ENCODE measurements at regions not wholly inside any gene's neighbourhood (a gene's known extent, or its start where the extent isn't known, plus 50 kb on each side); places are given as distances from the start of the nearest gene placed in this dataset.
A peak's percentile ranks its signal among the peaks of the same experiment; 100 is the strongest.
"Not testable (repeated sequence)": the region's sequence is repeated elsewhere in the genome, so short reads cannot be mapped to it uniquely, and the experiment has no call there.

- DNase-seq: no peak
- Histone ChIP-seq H3F3A (ENCODE audit: low read length, unreplicated experiment) (no peaks in the 10 kb centered on the region), H3K9me2 (replicated peaks; ENCODE audit: low read length) (no peaks in the 10 kb centered on the region), H3K9me3 (ENCODE audit: low read length) (no peaks in the 10 kb centered on the region), H3K4me3 (ENCODE audit: low read length) (no peak overlapping the region), H3K27ac (ENCODE audit: low read length) (no peak overlapping the region), H3K27me3 (ENCODE audit: low read length) (no peaks in the 10 kb centered on the region), H3K4me1 (ENCODE audit: insufficient read depth, low read length) (peaks cover 3% of the 10 kb centered on the region; the same call in 1 of the 2 replicates), H3K79me2 (ENCODE audit: low read length) (no peaks in the 10 kb centered on the region), H3K36me3 (ENCODE audit: low read depth, low read length) (no peaks in the 10 kb centered on the region), H4K20me1 (ENCODE audit: low read length) (no peaks in the 10 kb centered on the region), H3K4me2 (ENCODE audit: low read length) (no peak overlapping the region), H2AFZ (ENCODE audit: low read length) (no peak overlapping the region), H3K9ac (ENCODE audit: low read length) (no peak overlapping the region)
- POLR2A ChIA-PET (ENCODE audit: unreplicated experiment): no interaction called here
- ATAC-seq: no peak
- no peak for TF ChIP-seq EZH2 (IDR thresholded peaks at IDR 0.05; ENCODE audit: low read length, unreplicated experiment)
- TF ChIP-seq CTCF (conservative IDR thresholded peaks at IDR 0.05; ENCODE audit: low read depth, low read length): no peak
- no peak for TF ChIP-seq EZH2phosphoT487 (IDR thresholded peaks at IDR 0.05; ENCODE audit: borderline replicate concordance, low read length)
- intact Hi-C loops (cut with micrococcal nuclease): no loop called here
- CTCF ChIA-PET: no interaction called here
- no TSS peak for BruUV-seq (replicated peaks)
Observed at GRCh38 chr5:124962111-124962510, 215.7 kb upstream of the ZNF608 start.

GRCh38 chr5:124962735-124963134, 216.3 kb upstream of the ZNF608 start:
- Histone ChIP-seq H3K9me2 (replicated peaks; ENCODE audit: low read length) (no peaks in the 10 kb centered on the region), H3K79me2 (ENCODE audit: low read length) (no peaks in the 10 kb centered on the region), H3K4me1 (ENCODE audit: insufficient read depth, low read length) (peaks cover 3% of the 10 kb centered on the region; the same call in 1 of the 2 replicates), H3F3A (ENCODE audit: low read length, unreplicated experiment) (no peaks in the 10 kb centered on the region), H3K4me3 (ENCODE audit: low read length) (no peak overlapping the region), H2AFZ (ENCODE audit: low read length) (no peak overlapping the region), H3K9me3 (ENCODE audit: low read length) (no peaks in the 10 kb centered on the region), H3K9ac (ENCODE audit: low read length) (no peak overlapping the region), H3K27me3 (ENCODE audit: low read length) (no peaks in the 10 kb centered on the region), H4K20me1 (ENCODE audit: low read length) (no peaks in the 10 kb centered on the region), H3K27ac (ENCODE audit: low read length) (no peak overlapping the region), H3K4me2 (ENCODE audit: low read length) (no peak overlapping the region), H3K36me3 (ENCODE audit: low read depth, low read length) (no peaks in the 10 kb centered on the region)
- CTCF ChIA-PET: no interaction called here
- intact Hi-C loops (cut with micrococcal nuclease): no loop called here
- no TSS peak for BruUV-seq (replicated peaks)
- TF ChIP-seq EZH2 (IDR thresholded peaks at IDR 0.05; ENCODE audit: low read length, unreplicated experiment) (no peak), EZH2phosphoT487 (IDR thresholded peaks at IDR 0.05; ENCODE audit: borderline replicate concordance, low read length) (no peak), CTCF (conservative IDR thresholded peaks at IDR 0.05; ENCODE audit: low read depth, low read length) (no peak)
- no peak for ATAC-seq
- no peak for DNase-seq
- POLR2A ChIA-PET (ENCODE audit: unreplicated experiment): no interaction called here

- no peak for ATAC-seq
- no peak overlapping the region for H3K4me2 ChIP-seq (ENCODE audit: low read length)
- POLR2A ChIA-PET (ENCODE audit: unreplicated experiment): no interaction called here
Observed at GRCh38 chr5:124963236-124963919, 216.9 kb upstream of the ZNF608 start.

GRCh38 chr5:124966741-124967140, 220.3 kb upstream of the ZNF608 start:
- H3K27ac ChIP-seq (ENCODE audit: low read length); H3K4me3 ChIP-seq (ENCODE audit: low read length); POLR2A ChIA-PET (ENCODE audit: unreplicated experiment); H3F3A ChIP-seq (ENCODE audit: low read length, unreplicated experiment); H3K4me1 ChIP-seq (ENCODE audit: insufficient read depth, low read length); H4K20me1 ChIP-seq (ENCODE audit: low read length); ATAC-seq; H3K9me2 ChIP-seq (replicated peaks; ENCODE audit: low read length); H3K9ac ChIP-seq (ENCODE audit: low read length); H3K36me3 ChIP-seq (ENCODE audit: low read depth, low read length); H2AFZ ChIP-seq (ENCODE audit: low read length); H3K9me3 ChIP-seq (ENCODE audit: low read length); CTCF ChIA-PET; H3K27me3 ChIP-seq (ENCODE audit: low read length); BruUV-seq (replicated peaks); H3K4me2 ChIP-seq (ENCODE audit: low read length); H3K79me2 ChIP-seq (ENCODE audit: low read length); intact Hi-C loops (cut with micrococcal nuclease); DNase-seq: not testable (repeated sequence)

More at GRCh38 chr5:124963236-124963919, 216.9 kb upstream of the ZNF608 start:
- Histone ChIP-seq H2AFZ (ENCODE audit: low read length) (no peak overlapping the region), H3K79me2 (ENCODE audit: low read length) (no peaks in the 10 kb centered on the region), H3K9ac (ENCODE audit: low read length) (no peak overlapping the region), H3K9me2 (replicated peaks; ENCODE audit: low read length) (no peaks in the 10 kb centered on the region), H3K27ac (ENCODE audit: low read length) (no peak overlapping the region), H3K4me1 (ENCODE audit: insufficient read depth, low read length) (peaks cover 3% of the 10 kb centered on the region; the same call in 1 of the 2 replicates), H4K20me1 (ENCODE audit: low read length) (no peaks in the 10 kb centered on the region), H3K27me3 (ENCODE audit: low read length) (no peaks in the 10 kb centered on the region), H3K9me3 (ENCODE audit: low read length) (no peaks in the 10 kb centered on the region), H3K4me3 (ENCODE audit: low read length) (no peak overlapping the region), H3K36me3 (ENCODE audit: low read depth, low read length) (no peaks in the 10 kb centered on the region), H3F3A (ENCODE audit: low read length, unreplicated experiment) (no peaks in the 10 kb centered on the region)
- intact Hi-C loops (cut with micrococcal nuclease): no loop called here
- CTCF ChIA-PET: no interaction called here
- TF ChIP-seq EZH2phosphoT487 (IDR thresholded peaks at IDR 0.05; ENCODE audit: borderline replicate concordance, low read length): no peak
- no peak for TF ChIP-seq CTCF (conservative IDR thresholded peaks at IDR 0.05; ENCODE audit: low read depth, low read length)
- no peak for TF ChIP-seq EZH2 (IDR thresholded peaks at IDR 0.05; ENCODE audit: low read length, unreplicated experiment)
- BruUV-seq (replicated peaks): no TSS peak
- peak; percentile 32 for DNase-seq
